Neural cell (in vitro differentiated cells): ENCODE measurements at regions not wholly inside any gene's neighbourhood (a gene's known extent, or its start where the extent isn't known, plus 50 kb on each side); places are given as distances from the start of the nearest gene placed in this dataset.
A peak's percentile ranks its signal among the peaks of the same experiment; 100 is the strongest.

Experiments
- H2AFZ ChIP-seq: fragments of 200-600, 300-800 bp; sonication (generic), shearing (Covaris generic); 2 replicates; pipeline ENCODE4 v1.6.0; 2014; ENCODE audit warnings: low read depth, mild to moderate bottlenecking, antibody characterized with exemption, low read length, moderate library complexity
- H3F3A ChIP-seq: fragments of 200-600 bp; shearing (Covaris generic); 2 replicates; pipeline ENCODE4 v1.6.1; 2016; ENCODE audit warnings: mild to moderate bottlenecking, moderate library complexity, mixed read lengths, antibody characterized with exemption, low read length; ENCODE audit not compliant: insufficient read depth, poor library complexity, severe bottlenecking
- H3K27ac ChIP-seq: fragments of 200-600, 300-800 bp; sonication (generic), shearing (Covaris generic); 2 replicates; pipeline ENCODE4 v1.5.1; 2014; ENCODE audit warnings: mild to moderate bottlenecking, low read length, moderate library complexity
- H3K27me3 ChIP-seq: fragments of 300-800, 200-600 bp; sonication (generic), shearing (Covaris generic); 2 replicates; pipeline ENCODE4 v1.6.0; 2014; ENCODE audit warnings: mild to moderate bottlenecking, low read depth, low read length, moderate library complexity; ENCODE audit not compliant: insufficient read depth
- H3K36me3 ChIP-seq: fragments of 300-800, 200-600 bp; sonication (generic), shearing (Covaris generic); 2 replicates; pipeline ENCODE4 v1.5.1; 2014; ENCODE audit warnings: mild to moderate bottlenecking, antibody characterized with exemption, low read length, moderate library complexity; ENCODE audit not compliant: insufficient read depth
- H3K4me2 ChIP-seq: fragments of 300-800, 200-600 bp; sonication (generic), shearing (Covaris generic); 2 replicates; pipeline ENCODE4 v1.6.0; 2014; ENCODE audit warnings: mild to moderate bottlenecking, low read length
- H3K4me3 ChIP-seq: fragments of 300-800, 200-600 bp; sonication (generic), shearing (Covaris generic); 2 replicates; pipeline ENCODE4 v1.5.1; 2014; ENCODE audit warnings: mild to moderate bottlenecking, low read length, moderate library complexity
- H3K79me2 ChIP-seq: fragments of 200-600 bp; shearing (Covaris generic); replicated peaks from 2 replicates; pipeline ENCODE4 v1.6.0; 2014; ENCODE audit warnings: mild to moderate bottlenecking, low read length, moderate library complexity; ENCODE audit not compliant: insufficient read depth
- H3K9ac ChIP-seq: fragments of 300-800, 200-600 bp; sonication (generic), shearing (Covaris generic); 2 replicates; pipeline ENCODE4 v1.6.1; 2016; ENCODE audit warnings: mild to moderate bottlenecking, low read length, mixed read lengths
- H3K9me2 ChIP-seq: fragments of 200-600 bp; shearing (Covaris generic); 2 replicates; pipeline ENCODE4 v1.6.1; 2016; ENCODE audit warnings: mild to moderate bottlenecking, low read length, mixed read lengths; ENCODE audit not compliant: insufficient read depth
- H3K9me3 ChIP-seq: fragments of 200-600, 300-800 bp; sonication (generic), shearing (Covaris generic); 2 replicates; pipeline ENCODE4 v1.6.1; 2016; ENCODE audit warnings: mild to moderate bottlenecking, mixed run types, low read length, moderate library complexity, mixed read lengths
- H4K20me1 ChIP-seq: fragments of 200-600 bp; shearing (Covaris generic); 2 replicates; pipeline ENCODE4 v1.6.1; 2016; ENCODE audit warnings: mild to moderate bottlenecking, mixed run types; ENCODE audit not compliant: insufficient read depth
- EP300 ChIP-seq: fragments of 450-650 bp; conservative IDR thresholded peaks from 2 replicates; pipeline ENCODE4 v1.6.1; 2014; ENCODE audit warnings: antibody characterized with exemption, mild to moderate bottlenecking, moderate library complexity; ENCODE audit not compliant: poor library complexity, severe bottlenecking
- EZH2 ChIP-seq: fragments of 200-600, 300-800 bp; shearing (Covaris generic), sonication (generic); IDR thresholded peaks from 2 replicates; pipeline ENCODE4 v1.6.1; 2014; ENCODE audit warnings: antibody characterized with exemption, low read length, borderline replicate concordance, mild to moderate bottlenecking; ENCODE audit not compliant: insufficient read depth, poor library complexity, severe bottlenecking
- MXI1 ChIP-seq: fragments of 450-650 bp; conservative IDR thresholded peaks from 2 replicates; pipeline ENCODE4 v1.6.1; 2014; ENCODE audit warnings: antibody characterized with exemption, mild to moderate bottlenecking; ENCODE audit not compliant: poor library complexity, severe bottlenecking
- POLR2AphosphoS5 ChIP-seq: IDR thresholded peaks from 2 replicates; pipeline ENCODE4 v1.6.1; 2012
- RAD21 ChIP-seq: fragments of 450-650 bp; conservative IDR thresholded peaks from 2 replicates; pipeline ENCODE4 v1.6.1; 2014; ENCODE audit warnings: antibody characterized with exemption, mild to moderate bottlenecking, moderate library complexity
- SMC3 ChIP-seq: fragments of 450-650 bp; conservative IDR thresholded peaks from 2 replicates; pipeline ENCODE4 v1.6.1; 2014; ENCODE audit warnings: antibody characterized with exemption, mild to moderate bottlenecking, moderate library complexity; ENCODE audit not compliant: poor library complexity
- TAF1 ChIP-seq: IDR thresholded peaks from 2 replicates; pipeline ENCODE4 v1.6.1; 2012; ENCODE audit warnings: low read depth
- TF ChIP-seq, protein P1 (sequence below): fragments of 450-650 bp; IDR thresholded peaks from 2 replicates; pipeline ENCODE4 v1.5.1; 2014; ENCODE audit warnings: antibody characterized with exemption, mild to moderate bottlenecking, moderate library complexity; ENCODE audit not compliant: poor library complexity, severe bottlenecking
- TF ChIP-seq, protein P2 (sequence below): IDR thresholded peaks from 2 replicates; pipeline ENCODE4 v1.6.1; 2012; ENCODE audit warnings: borderline replicate concordance

DNA sequence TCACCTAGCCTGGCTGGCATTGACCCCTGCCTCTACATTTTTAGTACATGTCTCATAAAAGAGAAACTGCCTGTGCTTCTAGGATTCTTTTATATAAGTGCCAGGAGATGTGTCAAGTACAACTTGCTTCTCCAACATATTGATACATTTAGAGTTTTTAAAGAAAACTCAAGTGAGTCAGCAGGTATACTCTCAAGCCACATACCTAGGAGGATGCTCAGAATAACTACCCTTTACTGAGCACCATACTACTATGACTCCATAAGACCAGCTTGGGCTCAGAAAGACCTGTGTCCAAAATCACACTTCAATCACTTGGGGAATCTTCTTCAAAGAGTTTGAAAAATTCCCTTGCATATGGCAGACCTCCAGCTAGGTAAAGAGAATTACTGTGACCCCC is 389.8 kb upstream of the SLC24A2 start:
- Histone ChIP-seq H3F3A (no peaks in the 10 kb centered on the region), H2AFZ (no peak overlapping the region), H4K20me1 (no peaks in the 10 kb centered on the region), H3K4me2 (no peak overlapping the region), H3K36me3 (no peaks in the 10 kb centered on the region), H3K9me2 (no peaks in the 10 kb centered on the region), H3K79me2 (no peaks in the 10 kb centered on the region), H3K27me3 (no peaks in the 10 kb centered on the region), H3K4me3 (peak overlapping the region; percentile 31), H3K27ac (no peak overlapping the region), H3K9ac (no peak overlapping the region), H3K9me3 (no peaks in the 10 kb centered on the region)
- no peak for TF ChIP-seq EZH2
- no peak for TF ChIP-seq SMC3
- TF ChIP-seq MXI1: no peak
- TF ChIP-seq EP300: no peak
- TF ChIP-seq, protein P1, sequence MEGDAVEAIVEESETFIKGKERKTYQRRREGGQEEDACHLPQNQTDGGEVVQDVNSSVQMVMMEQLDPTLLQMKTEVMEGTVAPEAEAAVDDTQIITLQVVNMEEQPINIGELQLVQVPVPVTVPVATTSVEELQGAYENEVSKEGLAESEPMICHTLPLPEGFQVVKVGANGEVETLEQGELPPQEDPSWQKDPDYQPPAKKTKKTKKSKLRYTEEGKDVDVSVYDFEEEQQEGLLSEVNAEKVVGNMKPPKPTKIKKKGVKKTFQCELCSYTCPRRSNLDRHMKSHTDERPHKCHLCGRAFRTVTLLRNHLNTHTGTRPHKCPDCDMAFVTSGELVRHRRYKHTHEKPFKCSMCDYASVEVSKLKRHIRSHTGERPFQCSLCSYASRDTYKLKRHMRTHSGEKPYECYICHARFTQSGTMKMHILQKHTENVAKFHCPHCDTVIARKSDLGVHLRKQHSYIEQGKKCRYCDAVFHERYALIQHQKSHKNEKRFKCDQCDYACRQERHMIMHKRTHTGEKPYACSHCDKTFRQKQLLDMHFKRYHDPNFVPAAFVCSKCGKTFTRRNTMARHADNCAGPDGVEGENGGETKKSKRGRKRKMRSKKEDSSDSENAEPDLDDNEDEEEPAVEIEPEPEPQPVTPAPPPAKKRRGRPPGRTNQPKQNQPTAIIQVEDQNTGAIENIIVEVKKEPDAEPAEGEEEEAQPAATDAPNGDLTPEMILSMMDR: no peak
- no peak for TF ChIP-seq RAD21
- TF ChIP-seq TAF1: no peak
- TF ChIP-seq, protein P2, sequence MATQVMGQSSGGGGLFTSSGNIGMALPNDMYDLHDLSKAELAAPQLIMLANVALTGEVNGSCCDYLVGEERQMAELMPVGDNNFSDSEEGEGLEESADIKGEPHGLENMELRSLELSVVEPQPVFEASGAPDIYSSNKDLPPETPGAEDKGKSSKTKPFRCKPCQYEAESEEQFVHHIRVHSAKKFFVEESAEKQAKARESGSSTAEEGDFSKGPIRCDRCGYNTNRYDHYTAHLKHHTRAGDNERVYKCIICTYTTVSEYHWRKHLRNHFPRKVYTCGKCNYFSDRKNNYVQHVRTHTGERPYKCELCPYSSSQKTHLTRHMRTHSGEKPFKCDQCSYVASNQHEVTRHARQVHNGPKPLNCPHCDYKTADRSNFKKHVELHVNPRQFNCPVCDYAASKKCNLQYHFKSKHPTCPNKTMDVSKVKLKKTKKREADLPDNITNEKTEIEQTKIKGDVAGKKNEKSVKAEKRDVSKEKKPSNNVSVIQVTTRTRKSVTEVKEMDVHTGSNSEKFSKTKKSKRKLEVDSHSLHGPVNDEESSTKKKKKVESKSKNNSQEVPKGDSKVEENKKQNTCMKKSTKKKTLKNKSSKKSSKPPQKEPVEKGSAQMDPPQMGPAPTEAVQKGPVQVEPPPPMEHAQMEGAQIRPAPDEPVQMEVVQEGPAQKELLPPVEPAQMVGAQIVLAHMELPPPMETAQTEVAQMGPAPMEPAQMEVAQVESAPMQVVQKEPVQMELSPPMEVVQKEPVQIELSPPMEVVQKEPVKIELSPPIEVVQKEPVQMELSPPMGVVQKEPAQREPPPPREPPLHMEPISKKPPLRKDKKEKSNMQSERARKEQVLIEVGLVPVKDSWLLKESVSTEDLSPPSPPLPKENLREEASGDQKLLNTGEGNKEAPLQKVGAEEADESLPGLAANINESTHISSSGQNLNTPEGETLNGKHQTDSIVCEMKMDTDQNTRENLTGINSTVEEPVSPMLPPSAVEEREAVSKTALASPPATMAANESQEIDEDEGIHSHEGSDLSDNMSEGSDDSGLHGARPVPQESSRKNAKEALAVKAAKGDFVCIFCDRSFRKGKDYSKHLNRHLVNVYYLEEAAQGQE: no peak
- TF ChIP-seq POLR2AphosphoS5: no peak

DNA sequence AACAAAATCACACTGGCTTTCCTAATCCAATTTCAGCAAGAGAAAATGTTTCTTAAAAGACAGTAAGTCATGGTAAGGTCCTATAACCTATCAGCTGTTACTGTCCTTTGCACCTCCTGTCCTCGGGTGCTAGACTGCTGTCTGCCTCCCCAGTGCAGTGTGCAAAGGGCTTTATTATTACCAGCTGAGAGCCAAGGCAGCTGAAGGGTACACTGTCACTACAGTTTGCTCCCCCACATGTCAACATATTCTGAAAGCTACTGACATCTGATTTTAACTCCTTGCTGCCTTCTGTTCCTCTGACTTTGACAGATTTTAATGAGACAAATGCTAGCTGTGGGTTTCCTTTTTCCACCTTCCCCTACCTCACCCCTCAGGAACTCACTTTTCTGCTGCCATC is 389.4 kb upstream of the SLC24A2 start:
- no peaks in the 10 kb centered on the region for H4K20me1 ChIP-seq
- no peaks in the 10 kb centered on the region for H3K27me3 ChIP-seq
- H3K36me3 ChIP-seq: no peaks in the 10 kb centered on the region
- no peak overlapping the region for H3K4me2 ChIP-seq
- peak; percentile 86 for TF ChIP-seq EP300
- TF ChIP-seq POLR2AphosphoS5: peak; percentile 62
- no peak for TF ChIP-seq TAF1
- H3K27ac ChIP-seq: peak overlapping the region; percentile 3
- no peaks in the 10 kb centered on the region for H3K79me2 ChIP-seq
- H2AFZ ChIP-seq: no peak overlapping the region
- no peaks in the 10 kb centered on the region for H3K9me2 ChIP-seq
- no peaks in the 10 kb centered on the region for H3F3A ChIP-seq
- H3K4me3 ChIP-seq: peak overlapping the region; percentile 31
- no peaks in the 10 kb centered on the region for H3K9me3 ChIP-seq
- H3K9ac ChIP-seq: no peak overlapping the region

DNA sequence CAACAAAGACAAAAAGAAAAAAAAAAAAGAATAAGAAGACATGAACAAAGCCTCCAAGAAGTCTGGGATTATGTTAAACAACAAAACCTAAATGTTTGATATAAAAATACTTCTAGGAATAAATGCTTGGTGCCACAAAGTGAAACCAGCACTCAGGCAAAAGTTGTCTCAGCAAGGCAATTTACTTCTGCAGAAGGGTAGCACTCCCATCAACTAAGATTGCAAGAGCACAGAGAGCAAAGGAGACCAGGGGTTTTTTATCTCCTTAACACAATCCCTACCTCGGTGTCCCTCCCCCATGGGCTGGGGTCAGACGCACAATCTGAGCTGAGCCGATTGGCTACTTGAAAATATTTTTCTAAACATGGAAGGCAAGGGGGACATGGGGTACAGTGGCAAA is 381.3 kb upstream of the SLC24A2 start:
- no peaks in the 10 kb centered on the region for H3K36me3 ChIP-seq
- TF ChIP-seq EP300: no peak
- no peak for TF ChIP-seq SMC3
- TF ChIP-seq, protein P2: no peak
- no peak for TF ChIP-seq EZH2
- no peak for TF ChIP-seq MXI1
- no peak for TF ChIP-seq RAD21
- TF ChIP-seq, protein P1: no peak
- TF ChIP-seq TAF1: no peak
- no peak for TF ChIP-seq POLR2AphosphoS5
- no peak overlapping the region for H3K9ac ChIP-seq
- no peaks in the 10 kb centered on the region for H4K20me1 ChIP-seq
- no peaks in the 10 kb centered on the region for H3K9me3 ChIP-seq
- no peak overlapping the region for H2AFZ ChIP-seq
- no peak overlapping the region for H3K4me2 ChIP-seq
- H3F3A ChIP-seq: no peaks in the 10 kb centered on the region
- no peak overlapping the region for H3K4me3 ChIP-seq
- H3K9me2 ChIP-seq: no peaks in the 10 kb centered on the region
- H3K27me3 ChIP-seq: no peaks in the 10 kb centered on the region
- H3K27ac ChIP-seq: no peak overlapping the region
- no peaks in the 10 kb centered on the region for H3K79me2 ChIP-seq
